GM10248 (cell line): ENCODE measurements at regions not wholly inside any gene's neighbourhood (a gene's known extent, or its start where the extent isn't known, plus 50 kb on each side); places are given as distances from the start of the nearest gene placed in this dataset.

Experiments
- CTCF ChIA-PET: fragments of 300-600 bp; sonication (Branson Sonifier 250); formaldehyde crosslinking; extraction: SDS; loops from one replicate; lab custom pipeline; 2021; ENCODE audit warnings: antibody characterized with exemption; lab: Yijun Ruan, JAX
- POLR2A ChIA-PET: fragments of 350-650 bp; sonication (Branson Sonifier 250); formaldehyde crosslinking; extraction: SDS; loops from one replicate; lab custom pipeline; 2020; ENCODE audit warnings: antibody characterized with exemption; lab: Yijun Ruan, JAX
- DNase-seq: peaks from one replicate; pipeline ENCODE4 v3.0.0; 2012; ENCODE audit errors: extremely low spot score
- TF ChIP-seq, protein P1 (sequence below): IDR thresholded peaks from 2 replicates; pipeline ENCODE4 v1.5.1; 2012; ENCODE audit warnings: mild to moderate bottlenecking, low read depth; ENCODE audit errors: extremely low read depth, missing control alignments, control extremely low read depth

DNA sequence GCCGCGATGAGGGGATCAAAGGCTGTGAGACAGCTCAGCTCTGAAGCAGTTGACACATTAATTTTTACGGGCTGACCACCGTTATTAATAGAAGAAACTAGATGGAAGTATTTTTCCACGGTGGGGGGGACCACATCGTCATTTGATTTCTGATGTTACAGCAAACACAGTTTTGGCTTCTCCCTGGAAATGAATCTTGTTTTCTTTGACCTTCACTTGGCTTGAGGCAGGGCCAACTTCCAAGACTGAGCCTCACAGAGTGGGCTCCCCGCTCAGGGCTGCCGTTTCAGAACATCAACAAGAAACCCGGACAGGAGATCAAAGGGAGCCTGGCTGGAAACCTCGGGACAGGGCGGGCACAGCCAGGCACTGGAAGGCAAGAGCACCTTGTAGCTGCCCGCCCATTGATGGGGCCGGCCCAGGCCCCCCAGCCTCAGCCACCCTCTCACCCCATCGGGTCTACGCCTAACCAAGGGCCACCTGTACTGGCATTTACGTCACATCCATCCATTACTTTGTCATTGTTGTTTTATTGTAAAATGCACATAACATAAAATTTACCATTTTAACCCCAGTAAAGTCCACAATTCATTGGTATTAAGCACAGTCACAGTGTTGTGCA lies 124.6 kb downstream of the C16orf95 start:
- no peak for DNase-seq
- TF ChIP-seq, protein P1, sequence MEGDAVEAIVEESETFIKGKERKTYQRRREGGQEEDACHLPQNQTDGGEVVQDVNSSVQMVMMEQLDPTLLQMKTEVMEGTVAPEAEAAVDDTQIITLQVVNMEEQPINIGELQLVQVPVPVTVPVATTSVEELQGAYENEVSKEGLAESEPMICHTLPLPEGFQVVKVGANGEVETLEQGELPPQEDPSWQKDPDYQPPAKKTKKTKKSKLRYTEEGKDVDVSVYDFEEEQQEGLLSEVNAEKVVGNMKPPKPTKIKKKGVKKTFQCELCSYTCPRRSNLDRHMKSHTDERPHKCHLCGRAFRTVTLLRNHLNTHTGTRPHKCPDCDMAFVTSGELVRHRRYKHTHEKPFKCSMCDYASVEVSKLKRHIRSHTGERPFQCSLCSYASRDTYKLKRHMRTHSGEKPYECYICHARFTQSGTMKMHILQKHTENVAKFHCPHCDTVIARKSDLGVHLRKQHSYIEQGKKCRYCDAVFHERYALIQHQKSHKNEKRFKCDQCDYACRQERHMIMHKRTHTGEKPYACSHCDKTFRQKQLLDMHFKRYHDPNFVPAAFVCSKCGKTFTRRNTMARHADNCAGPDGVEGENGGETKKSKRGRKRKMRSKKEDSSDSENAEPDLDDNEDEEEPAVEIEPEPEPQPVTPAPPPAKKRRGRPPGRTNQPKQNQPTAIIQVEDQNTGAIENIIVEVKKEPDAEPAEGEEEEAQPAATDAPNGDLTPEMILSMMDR = no peak
- ChIA-PET CTCF (no interaction called here), POLR2A (no interaction called here)

DNA sequence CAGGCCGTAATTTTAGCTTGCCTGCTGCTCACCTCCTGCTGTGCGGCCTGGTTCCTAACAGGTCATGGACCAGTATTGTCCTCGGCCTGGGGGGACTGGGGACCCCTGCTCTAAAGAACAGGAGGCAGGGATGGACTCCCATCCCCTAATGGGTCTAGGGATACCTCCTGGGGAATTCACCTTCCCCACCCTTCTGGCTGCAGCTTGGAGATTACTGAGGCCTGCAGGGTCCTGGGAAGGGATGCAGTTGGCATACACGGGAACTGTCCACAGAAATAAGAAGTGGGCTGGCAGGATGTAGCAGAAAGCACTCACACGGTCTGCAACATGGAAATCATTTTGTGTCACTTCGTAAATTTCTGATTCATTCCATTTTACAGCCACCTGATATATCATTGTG lies 123.0 kb downstream of the C16orf95 start:
- POLR2A ChIA-PET = no interaction called here

DNA sequence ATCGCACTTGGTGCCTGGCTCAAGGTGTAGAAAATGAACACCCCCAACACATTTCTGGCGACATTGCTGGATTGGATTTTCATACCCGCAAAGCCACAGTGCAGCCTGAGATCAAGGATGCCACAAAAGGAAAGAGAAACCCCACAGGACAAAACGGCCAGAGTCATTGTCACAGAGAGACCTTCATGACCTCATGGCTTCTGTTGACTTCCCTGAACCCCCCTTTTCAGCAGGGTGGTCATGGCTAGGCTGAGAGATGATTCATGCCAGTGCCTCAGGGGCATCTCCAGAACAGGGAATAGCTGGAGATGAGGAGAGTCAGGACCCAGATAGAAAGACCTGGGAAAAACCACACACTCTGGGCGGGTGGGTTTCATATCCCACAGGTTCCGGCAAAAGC lies 122.0 kb downstream of the C16orf95 start:
- POLR2A ChIA-PET = no interaction called here
- TF ChIP-seq, protein P1 = no peak
- CTCF ChIA-PET = no interaction called here

More for the DNA sequence above, 123.0 kb downstream of the C16orf95 start:
- no peak for DNase-seq
- TF ChIP-seq, protein P1 = no peak
- CTCF ChIA-PET = interaction anchor here (0.9 kb wide), 1 partner anchor 35 kb away, joined by 3 read pairs; no protein-coding TSS in a partner anchor

DNA sequence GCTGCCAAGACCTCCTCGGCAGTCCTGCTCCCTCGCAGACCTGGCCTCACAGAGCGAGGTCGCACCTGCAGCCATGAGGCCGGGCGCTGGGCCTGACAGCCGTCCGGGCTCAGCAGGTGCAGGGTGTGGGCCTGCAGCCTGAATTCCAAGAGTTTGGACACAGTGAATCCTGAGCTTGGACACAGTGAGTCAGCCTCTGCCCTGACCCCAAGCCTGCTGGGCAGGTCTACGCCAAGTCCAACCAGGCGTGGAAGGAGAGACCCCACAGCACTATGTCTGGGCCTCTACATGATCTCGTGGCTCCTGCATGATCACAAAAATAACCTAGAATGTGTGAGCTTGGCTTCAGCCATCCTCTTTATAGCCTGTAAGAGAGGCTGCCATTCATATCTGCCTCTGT lies 121.0 kb downstream of the C16orf95 start:
- DNase-seq = no peak
- TF ChIP-seq, protein P1 = no peak
- ChIA-PET CTCF (interaction anchor here (1.0 kb wide), 1 partner anchor 9 kb away, joined by 3 read pairs; no protein-coding TSS in a partner anchor), POLR2A (no interaction called here)

More for the DNA sequence above, 122.0 kb downstream of the C16orf95 start:
- DNase-seq = no peak

DNA sequence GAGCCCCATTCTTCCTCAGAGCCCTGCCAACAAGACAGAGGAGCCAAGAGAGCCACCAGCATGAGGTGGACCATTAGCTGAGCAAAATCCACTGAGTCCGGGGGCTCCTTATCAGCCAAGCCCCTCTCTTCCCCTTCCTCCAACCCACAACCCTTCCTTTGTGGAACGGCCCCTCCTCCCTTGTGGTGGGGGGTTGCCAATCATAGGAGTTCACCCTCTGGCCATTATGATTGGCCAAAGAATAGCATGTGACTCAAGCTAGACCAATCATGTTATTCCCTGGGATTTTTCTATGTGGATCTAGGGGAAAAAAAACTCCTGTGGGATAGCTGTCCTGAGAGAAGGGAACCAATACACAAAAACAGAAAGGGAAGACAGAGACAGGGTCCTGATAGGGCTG lies 120.5 kb downstream of the C16orf95 start:
- CTCF ChIA-PET = interaction anchor here (1.0 to 1.3 kb wide), 2 partner anchors 9 to 82 kb away, joined by 3 read pairs; no protein-coding TSS in a partner anchor
- no peak for DNase-seq
- TF ChIP-seq, protein P1 = no peak
- POLR2A ChIA-PET = no interaction called here

DNA sequence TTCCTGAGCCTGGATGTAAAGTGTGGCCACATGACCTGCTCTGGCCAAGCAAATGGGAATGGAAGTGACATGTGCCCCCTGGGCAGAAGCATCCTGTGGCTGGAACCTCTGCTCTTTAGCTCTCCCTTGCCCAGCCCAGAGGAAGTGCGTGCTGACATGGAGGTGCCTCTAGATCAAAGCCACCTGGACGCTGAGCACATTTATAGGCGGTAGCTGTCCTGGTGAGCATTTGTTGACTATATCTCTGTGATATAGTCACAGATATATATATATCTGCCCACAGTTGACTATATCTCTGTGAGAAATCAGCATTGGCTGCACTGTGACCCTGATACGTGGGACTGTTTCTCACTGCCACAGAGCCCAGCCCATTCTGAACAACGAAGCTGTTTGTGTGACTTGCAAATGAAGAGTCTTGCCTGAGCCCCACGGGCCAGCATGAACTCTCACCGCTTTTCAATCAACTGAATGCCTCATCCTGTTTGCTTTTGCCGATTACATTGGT lies 118.8 kb downstream of the C16orf95 start:
- ChIA-PET POLR2A (no interaction called here), CTCF (no interaction called here)
- TF ChIP-seq, protein P1 = no peak
- DNase-seq = no peak
